HG02588 (cell line): ENCODE measurements at regions not wholly inside any gene's neighbourhood (a gene's known extent, or its start where the extent isn't known, plus 50 kb on each side); places are given as distances from the start of the nearest gene placed in this dataset.
"Not testable (repeated sequence)": the region's sequence is repeated elsewhere in the genome, so short reads cannot be mapped to it uniquely, and the experiment has no call there.

ENCODE experiments used
- ATAC-seq: cut with Tn5 transposase; IDR thresholded peaks from one replicate; pipeline ENCODE4 v1.9.1; 2021; ENCODE audit warnings: mild to moderate bottlenecking, moderate library complexity; ENCODE audit not compliant: unreplicated experiment

DNA sequence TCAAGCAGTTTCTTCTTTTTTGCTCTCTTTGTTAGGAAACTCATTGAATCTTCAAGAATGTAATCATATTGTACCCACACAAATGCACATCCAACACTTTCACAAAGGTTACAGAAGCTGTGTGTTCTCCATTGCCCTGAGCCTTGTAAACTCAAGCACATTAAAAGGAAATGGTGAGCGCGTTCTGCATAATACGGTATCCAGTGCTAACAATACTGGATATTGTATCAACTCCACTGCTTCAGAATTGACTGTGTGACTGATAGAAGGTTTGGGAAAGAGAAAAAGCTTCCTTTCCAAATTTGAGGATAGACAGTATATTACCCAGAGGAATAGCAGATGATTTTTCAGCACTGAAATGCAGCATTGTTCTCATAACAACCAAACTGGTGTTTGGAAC is 268.9 kb upstream of the RBMS3 start:
- no peak for ATAC-seq

DNA sequence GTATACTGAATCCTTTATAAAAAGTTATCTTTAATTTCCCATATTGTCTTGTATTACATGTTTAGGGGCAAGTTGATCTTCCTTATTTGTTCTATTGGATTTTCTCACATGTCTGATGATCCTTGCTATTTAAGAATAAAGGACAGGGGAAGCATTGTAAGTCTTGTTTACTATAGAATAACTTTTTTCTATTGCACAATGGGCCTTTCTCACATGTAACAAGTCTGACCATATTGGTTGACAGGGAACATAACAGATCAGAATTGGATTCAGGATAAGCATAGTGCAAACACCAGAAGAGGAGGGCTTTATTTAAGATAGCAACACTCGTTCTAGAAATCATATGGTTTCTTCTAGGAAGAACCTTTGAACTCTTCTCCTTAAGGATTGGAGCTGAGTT is 257.9 kb upstream of the RBMS3 start:
- ATAC-seq = no peak

DNA sequence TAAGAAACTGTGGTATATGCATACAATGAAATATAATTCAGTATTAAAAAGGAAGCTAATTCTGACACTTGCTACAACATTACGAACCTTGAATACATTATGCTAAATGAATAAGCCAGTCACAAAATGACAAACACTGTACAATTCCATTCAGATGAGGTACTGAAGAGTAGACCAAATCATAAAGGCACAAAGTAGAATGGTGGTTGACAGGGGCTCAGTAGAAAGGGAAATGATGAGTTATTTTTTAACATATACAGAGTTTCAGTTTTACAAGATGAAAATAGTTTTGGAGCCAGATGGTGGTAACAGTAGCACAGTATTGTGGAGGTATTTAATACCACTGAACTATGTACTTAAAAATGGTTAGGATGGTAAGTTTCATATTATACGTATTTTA is 254.6 kb upstream of the RBMS3 start:
- ATAC-seq = peak; percentile 91

DNA sequence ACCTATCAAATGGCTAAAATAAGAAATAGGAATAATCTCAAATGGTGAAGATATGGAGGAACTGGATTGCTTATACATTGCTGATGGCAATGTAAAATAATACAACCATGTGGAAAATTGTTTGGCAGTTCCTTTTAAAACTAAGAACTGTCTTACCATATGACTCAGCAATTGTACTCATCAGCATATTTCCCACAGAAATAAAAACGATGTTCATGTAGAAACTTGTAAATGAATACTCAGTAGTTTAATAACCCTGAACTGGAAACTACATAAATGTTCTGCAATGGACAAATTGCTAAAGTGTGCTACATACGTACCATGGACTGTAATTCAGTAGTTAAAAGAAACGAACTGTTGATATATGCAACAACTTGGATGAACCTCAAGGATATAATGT is 253.9 kb upstream of the RBMS3 start:
- no peak for ATAC-seq

DNA sequence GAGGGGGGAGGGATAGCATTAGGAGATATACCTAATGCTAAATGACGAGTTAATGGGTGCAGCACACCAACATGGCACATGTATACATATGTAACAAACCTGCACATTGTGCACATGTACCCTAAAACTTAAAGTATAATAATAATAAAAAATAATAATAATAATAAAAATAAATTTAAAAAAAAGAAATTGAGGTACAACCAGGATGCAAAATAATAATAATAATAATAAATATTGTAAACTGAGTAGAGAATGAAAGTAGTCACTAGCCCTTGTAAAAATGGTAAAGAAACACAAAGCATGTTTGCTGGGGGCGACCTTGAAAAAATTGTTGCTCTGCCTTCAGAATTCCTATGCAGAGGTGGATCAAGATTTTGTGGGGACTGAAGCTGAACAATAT is 249.7 kb upstream of the RBMS3 start:
- ATAC-seq = not testable (repeated sequence)

DNA sequence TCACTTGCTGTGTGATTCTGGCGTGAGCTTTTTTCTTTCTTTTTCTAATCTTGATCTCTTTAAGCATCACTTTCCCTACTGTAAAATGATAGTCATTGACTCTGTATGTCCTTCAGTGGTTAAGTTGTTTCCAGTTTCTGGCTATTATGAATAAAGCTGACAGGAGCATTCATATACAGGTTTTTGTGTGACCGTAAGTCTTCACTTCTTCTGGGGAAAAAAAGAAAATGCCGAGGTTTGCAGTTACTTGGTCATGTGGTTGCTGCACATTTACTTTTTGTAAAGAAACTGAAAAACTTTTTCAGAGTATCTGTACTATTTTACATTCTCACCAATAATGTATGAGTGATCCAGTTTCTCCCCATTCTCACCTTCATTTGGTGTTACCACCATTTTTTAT is 247.4 kb upstream of the RBMS3 start:
- ATAC-seq = no peak

DNA sequence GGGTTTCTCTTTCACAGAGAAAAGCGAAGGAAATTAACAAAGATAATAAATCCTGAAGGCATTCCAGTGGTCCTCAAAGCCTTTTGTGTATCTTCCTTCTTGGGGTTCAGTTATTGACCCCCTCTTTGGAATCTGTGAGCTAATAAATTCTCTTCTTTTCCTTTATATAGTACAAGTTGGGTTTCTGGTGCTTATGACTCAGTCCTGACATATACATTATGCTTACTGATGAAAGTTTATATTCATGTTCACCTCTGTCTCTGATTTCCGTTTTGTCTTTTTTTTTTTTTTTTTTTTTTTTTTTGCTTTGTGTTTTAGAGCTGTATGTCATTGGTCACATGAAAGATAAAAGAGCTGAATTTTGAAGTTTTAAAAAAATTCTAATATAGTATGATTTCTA is 230.7 kb upstream of the RBMS3 start:
- ATAC-seq = no peak

DNA sequence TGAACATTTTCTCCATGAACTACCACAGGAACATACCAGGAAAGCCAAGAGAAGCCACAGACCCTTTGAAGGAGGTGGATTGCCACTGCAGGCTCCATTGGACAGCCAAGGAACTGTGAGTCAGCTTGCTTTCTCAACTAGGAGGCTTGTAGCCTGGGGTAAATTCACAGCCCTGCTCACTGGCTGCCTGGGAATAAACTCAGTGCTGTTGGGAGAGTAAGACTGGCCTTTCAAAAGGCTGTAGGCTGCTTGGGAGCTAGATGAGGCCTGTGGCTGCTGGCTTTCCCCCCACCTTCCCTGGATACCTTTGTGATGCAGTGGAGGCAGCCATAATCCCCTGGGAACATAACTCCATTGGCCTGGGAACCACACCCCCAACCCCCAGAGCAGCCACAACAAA is 223.5 kb upstream of the RBMS3 start:
- ATAC-seq = no peak

DNA sequence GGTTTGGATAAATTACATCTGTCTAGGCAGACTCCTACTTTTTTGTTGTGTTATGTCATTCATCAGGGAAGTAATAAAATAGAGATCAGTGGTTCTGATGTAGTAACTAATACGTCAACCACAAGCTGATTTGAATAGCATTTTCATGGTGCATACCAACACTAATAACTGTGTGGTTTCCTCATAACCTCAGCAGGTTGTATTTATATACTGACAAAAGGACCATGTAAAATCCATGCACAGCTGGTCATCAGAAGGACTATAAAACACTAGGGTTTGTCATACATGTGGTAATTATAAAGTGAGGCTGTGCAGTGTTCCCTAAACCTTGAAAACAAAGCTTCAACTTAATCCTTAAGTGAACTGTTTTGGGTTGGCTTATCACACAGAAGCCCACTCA is 216.8 kb upstream of the RBMS3 start:
- ATAC-seq = no peak

DNA sequence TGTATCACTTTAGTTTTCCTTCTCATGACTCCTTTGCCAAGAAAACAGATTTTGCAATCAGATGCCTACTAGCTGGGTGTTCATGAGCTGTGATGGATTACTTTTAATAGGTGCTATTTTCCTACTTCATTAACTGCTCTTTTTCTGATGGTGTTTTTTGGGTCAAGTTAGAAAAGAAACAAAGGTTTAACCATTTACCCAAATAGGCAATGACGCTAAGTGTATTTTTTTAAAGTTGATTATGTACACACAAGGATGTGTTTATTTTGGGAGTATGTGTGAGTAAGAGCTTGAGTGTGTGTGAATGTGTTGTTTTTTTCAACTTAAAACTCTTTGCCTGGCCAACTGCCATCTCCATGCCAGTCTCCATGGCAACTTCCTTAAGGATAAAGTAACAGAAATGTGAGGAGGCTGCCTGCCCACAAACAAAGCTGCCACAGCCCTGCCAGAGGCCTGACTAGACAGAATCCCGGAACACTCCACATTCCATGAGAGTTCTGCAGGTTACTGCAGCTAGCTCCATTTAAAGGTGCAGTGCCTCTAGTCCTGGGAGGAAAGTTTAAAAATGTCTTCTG is 215.6 kb upstream of the RBMS3 start:
- ATAC-seq = no peak

DNA sequence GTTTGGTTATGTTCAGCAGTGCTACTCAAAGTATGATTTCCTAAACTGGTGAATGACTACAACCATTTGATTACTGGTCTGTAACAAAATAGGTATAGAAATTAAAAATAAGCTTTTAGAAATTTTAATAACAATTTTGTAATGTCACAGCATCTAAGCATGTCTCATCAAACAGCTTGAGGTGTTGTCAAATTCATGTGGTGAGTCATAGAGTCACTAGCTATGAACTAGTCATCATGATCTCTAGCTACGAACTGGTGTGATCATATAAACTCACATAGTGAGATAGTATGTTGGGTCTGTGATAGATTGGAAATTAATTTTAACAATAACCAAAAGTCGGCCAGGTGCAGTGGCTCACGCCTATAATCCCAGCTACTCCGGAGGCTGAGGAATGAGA is 213.9 kb upstream of the RBMS3 start:
- no peak for ATAC-seq

DNA sequence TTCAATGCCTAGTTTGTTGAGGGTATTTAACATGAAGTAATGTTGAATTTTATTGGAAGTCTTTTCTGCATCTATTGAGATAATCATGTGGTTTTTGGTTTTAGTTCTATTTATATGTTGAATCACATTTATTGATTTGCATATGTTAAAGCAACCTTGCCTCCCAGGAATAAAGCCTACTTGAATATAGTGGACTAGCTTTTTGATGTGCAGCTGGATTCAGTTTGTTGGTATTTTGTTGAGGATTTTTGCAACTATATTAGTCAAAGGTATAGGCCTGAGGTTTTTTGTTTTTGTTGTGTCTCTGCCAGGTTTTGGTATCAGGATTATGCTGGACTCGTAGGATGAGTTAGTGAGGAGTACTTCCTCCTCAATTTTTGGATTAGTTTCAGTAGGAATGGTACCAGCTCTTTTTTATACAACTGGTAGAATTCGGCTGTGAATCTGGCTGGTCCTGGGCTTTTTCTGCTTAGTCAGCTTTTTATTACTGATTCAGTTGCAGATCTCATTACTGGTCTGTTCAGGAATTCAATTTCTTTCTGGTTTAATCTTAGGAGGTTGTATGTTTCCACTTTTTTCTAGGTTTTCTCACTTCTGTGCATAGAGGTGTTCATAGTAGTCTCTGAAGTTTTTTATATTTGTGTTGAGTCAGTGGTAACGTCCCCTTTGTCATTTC is 209.8 kb upstream of the RBMS3 start:
- no peak for ATAC-seq

DNA sequence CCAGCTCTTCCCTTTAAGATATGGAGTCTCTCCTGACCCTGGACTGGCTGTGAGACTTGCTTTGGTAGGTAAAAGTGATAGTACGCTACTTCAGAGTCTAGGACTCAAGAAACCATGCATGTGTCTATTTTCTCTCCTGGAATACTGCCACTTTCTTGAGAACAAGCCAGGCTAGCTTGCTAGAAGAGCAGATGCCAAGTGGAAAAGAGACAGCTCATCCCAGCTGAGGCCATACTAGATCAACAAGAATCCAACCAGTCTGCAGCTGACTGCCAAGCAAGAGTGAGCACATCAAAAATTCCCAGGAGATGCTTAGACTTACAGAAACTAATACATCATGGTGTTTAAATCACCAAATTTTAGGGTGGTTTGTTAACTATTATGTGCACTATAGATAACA is 208.3 kb upstream of the RBMS3 start:
- ATAC-seq = no peak

DNA sequence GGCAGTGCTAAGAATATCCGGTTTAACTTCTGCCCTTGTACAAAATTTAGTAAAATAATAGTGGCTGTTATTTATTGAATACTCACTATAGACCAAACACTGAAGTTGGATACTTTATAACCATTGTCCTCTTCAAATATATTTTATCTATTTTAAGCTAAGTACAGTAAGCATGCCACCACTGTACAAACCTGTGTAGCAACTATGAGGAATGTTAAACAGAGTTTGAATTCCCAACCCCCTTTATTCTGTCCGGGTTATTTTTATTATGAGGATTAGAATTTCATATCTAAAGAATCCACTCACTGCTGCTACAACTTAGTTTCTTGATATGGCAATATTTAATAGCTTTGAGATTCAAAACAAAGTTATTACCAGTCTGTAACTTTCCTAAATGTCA is 203.5 kb upstream of the RBMS3 start:
- ATAC-seq = no peak

DNA sequence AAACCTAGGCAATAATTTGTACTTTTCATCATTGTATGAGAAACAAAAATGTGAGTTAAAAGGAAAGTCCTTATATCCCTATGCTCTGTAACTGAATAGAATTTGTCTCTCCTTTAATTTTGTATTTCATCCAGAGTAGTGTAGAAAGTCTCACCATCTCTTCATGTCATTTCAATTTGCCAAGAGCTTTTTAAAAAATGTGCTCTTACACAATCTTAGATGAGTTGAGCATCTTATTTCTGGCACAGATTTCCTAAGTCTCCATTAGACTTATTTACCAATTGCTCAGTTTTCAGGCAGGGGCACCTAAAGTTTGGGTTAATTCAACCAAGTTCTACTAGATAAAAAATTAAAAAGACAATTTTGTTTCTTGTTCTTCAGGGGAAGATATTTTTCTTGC is 201.5 kb upstream of the RBMS3 start:
- no peak for ATAC-seq

DNA sequence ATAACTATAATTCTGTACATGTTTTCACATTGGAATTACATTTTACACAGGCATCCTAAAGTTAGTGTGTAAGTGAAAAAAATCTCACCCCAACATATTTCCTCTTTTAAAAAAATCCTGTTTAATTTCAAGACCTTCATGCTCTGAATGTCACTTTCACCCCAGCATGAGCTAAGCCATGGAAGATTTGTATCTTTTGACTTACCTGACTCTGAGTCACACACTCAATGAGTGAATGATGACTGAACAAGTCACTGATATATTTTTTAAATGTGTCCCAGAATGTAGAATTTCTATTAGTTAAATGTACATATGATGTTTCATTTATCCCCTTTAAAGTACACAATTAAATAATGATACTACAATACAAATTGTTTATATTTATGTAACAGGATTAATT is 199.9 kb upstream of the RBMS3 start:
- ATAC-seq = no peak

DNA sequence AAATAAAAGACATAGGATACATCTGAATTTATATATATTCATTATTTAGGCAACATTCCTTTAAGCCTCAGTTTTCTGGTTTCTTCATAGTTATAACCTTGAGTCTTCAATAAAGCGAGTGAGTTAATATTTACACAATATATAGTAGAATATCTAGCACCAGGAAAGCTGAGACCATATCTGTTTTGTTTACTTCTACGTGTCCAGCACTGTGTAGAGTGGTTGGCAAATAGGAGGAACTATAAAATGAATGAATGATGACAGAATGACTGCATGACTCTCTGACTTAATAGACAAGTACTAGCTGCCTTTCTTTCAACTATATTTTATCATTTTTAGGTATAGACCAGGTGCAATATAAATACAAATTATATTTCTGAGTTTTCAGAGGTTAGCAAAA is 197.8 kb upstream of the RBMS3 start:
- no peak for ATAC-seq

DNA sequence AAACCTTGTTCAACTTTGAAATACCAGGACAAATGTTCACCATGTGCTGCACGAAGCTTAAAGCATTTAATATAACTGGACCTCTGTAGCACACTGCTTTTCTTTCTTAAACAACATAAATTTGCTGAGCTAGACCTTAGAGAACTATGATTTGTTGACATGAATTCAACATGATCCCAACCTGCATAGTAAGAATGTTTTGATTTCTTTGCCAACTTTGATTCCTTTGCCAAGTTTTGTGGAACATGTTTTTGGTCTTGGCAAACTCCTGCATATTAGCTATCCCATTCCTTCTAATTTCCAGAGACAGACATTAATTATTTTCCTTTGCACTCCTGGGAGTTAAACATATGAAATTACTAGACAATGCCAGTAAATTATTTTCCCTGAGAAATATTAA is 197.2 kb upstream of the RBMS3 start:
- no peak for ATAC-seq

DNA sequence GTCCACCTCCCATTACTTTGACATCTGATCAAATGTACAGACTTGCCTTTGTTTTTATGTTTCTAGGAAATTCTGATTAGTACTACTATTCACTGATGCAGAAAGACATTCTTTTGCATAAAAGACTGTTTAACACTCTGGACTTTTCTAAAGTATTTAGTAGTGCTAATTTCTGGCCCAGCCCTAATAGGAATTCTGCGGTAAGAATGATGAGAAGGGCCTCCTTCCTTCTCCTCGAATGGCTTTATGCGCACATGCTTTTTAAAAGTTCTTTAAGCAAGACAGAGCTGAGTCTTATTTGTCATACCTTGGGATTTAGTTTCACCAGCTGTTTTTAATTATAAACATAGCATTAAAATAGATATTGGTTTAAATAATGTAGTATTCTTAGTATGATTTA is 192.3 kb upstream of the RBMS3 start:
- no peak for ATAC-seq

DNA sequence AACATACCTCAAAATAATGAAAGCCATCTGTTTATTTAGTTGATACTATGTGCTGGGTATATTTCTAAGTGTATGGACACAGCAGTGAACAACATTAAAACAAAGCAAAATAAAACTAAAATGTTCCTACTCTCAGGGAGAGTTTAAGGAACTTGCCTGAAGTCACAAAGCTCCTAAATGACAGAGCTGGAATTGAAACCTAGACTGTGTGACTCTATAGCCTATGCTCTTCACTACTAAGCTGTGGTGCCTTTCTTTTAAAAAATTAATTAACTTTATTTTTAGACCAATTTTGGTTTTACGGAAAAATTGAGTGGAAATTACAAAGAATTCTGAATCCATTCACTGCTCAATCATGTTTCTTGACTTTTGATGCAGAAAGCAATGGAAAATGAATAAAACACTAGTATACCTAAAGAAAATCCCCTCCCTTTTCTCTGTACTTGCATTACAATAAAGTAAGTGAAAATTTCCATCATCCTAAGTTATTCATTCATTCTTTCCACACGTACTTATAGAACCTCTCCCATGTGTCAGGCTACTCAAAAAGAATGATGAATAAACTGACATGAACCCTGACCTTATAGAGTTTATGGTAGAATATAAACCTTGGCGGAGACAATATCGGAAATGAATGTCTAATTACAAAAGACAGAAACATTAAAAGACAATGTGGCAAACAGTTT is 189.8 kb upstream of the RBMS3 start:
- no peak for ATAC-seq

DNA sequence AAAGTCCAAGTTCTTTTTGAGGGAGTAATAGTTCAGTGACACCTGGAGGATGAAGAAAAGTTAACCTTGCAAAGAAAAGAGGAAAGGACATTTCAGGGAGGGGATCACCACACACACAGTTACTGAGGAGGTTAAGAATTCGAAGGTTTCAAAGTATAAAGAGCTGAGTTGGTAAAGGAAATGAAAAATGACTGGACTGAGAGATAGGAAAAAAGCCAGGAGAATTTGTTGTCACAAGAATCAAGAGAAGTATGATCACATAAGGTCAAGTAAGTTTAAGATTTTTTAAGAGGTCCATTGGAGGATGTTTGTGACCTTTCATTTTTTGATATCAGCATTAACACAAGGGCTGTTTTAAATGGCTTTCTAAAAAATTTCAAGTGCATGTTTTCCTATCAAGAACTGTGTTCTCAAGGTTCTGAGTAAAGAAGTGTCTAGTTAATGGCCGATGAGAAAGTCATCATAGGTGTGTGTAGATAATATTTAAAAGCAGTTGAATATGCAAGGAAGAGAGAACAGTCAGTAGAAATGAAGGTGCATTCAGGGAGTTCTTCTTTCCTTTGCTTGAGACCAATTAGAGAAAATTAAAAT is 189.2 kb upstream of the RBMS3 start:
- ATAC-seq = no peak

DNA sequence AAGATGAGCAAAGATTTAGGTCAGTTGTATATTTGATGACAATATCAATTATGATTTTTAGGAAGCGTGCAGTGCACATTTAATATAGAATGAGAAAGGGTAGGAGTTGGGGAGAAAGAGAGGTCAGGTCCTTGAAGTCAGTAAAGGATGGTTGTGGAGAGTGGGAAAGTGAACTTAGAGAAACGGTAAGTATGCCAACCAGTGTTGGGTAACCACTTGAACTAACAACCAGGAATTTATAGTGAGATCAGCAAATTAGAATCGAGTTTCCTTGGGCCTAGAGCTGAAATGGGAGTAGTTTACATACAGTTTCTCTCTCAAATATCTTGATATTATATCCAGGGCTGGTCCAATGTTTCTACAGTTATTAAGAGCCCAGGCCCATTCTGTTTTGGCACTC is 188.5 kb upstream of the RBMS3 start:
- no peak for ATAC-seq
